ENCODE measurements at regions not wholly inside any gene's neighbourhood (a gene's known extent, or its start where the extent isn't known, plus 50 kb on each side); places are given as distances from the start of the nearest gene placed in this dataset.
"Not testable (repeated sequence)": the region's sequence is repeated elsewhere in the genome, so short reads cannot be mapped to it uniquely, and the experiment has no call there.

DNA sequence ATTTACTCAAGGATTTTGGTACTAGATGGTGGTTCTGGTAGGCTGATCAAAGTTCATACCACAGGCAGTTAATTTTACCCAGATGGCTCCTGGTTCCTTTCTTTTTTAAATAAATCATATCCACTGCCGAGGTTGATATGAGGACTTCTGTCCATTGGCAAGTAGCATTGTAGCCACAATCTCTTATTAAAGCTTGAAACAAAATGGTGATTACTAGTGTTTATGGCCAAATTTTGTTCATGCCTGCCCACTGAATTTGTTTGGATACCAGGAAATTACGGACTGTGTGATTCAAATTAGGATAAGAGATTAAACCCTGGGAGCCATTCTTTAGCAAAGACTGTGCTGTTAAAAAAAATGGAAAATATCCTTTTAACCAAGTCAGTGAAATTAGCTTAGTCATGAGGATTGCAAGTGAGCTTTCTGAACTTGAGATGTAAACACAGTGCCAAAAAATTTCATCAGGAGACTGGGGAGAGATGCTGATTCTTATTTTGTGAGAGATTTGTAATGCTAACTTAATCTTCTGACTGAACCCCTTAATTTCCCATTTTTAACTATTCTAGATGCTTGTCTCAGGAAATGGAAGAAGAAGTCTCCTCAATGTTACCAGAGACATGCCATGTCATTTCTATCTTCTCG is 893.5 kb upstream of the ADAMTS5 start:
- H3K4me3 Mint-ChIP-seq; POLR2A ChIA-PET; CTCF ChIA-PET; ATAC-seq; H3K36me3 Mint-ChIP-seq; DNase-seq (ENCODE audit: low spot score); H3K27me3 Mint-ChIP-seq (ENCODE audit: low read depth); H3K27ac Mint-ChIP-seq: not testable (repeated sequence)
- peaks cover 13% of the 10 kb centered on the region; the same call in 1 of the 2 replicates for H3K9me3 Mint-ChIP-seq
- H3K4me1 Mint-ChIP-seq: peaks cover 10% of the 10 kb centered on the region

- H3K27ac Mint-ChIP-seq; CTCF ChIA-PET; H3K36me3 Mint-ChIP-seq; H3K4me3 Mint-ChIP-seq; DNase-seq (ENCODE audit: low spot score); POLR2A ChIA-PET; ATAC-seq; H3K27me3 Mint-ChIP-seq (ENCODE audit: low read depth): not testable (repeated sequence)
- Mint-ChIP-seq H3K9me3 (peaks cover 16% of the 10 kb centered on the region), H3K4me1 (peaks cover 10% of the 10 kb centered on the region)
Measured at GRCh38 chr21:27858053-27858825, 891.4 kb upstream of the ADAMTS5 start.

DNA sequence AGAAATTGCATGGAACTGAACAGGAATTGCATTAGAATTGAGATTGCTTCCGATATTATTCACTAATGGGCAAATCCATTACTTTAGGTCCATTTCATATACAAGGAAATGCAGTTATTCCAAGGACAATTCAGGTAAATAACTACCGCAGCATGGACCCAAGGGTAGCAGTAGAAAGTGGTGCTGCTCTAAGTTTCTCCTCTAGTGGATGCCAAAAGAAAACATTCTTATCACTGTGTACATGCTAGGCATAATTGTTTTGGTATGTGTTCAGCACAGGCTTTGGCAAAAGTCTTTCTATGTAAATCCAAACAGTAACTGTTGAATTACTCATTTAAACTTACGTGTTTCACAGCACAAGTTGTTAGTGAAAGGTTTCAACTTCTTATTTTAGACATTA is 890.1 kb upstream of the ADAMTS5 start:
- H3K27ac Mint-ChIP-seq; POLR2A ChIA-PET; H3K27me3 Mint-ChIP-seq (ENCODE audit: low read depth); DNase-seq (ENCODE audit: low spot score); H3K4me3 Mint-ChIP-seq; CTCF ChIA-PET; ATAC-seq; H3K9me3 Mint-ChIP-seq; H3K36me3 Mint-ChIP-seq: not testable (repeated sequence)
- peaks cover 10% of the 10 kb centered on the region for H3K4me1 Mint-ChIP-seq

DNA sequence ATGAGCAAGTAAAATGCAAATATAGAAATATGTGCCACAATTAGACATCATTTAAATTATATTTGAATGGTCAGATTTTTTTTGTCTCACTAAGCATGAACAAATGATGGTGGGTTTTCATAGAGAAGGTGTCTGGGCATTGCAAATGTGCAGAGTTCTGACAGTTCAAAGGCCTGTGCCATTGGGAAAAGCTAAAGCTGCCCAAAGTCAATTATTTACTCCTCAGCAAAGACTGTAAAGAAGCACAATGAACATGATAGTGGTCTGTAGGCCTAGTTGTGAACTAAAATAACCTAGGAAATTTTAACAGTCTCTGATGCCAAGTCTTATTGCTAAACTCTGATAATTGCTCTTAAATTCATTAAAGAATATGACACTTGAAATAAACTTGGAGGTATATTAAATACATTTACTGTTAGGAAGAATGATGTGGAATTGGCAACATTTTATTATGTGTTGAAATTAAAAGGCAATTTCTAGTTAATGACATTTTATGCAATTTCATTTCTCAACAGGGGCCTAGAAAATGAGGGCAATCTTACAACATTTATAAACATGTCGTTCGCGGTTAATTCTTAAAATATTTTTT is 874.3 kb upstream of the ADAMTS5 start:
- no peak overlapping the region for H3K27ac Mint-ChIP-seq
- H3K4me1 Mint-ChIP-seq: no peaks in the 10 kb centered on the region
- no peaks in the 10 kb centered on the region; the same call in 1 of the 2 replicates for H3K36me3 Mint-ChIP-seq
- no peak overlapping the region for H3K4me3 Mint-ChIP-seq
- ChIA-PET CTCF (no interaction called here), POLR2A (no interaction called here)
- H3K9me3 Mint-ChIP-seq: peaks cover 14% of the 10 kb centered on the region
- TF ChIP-seq JUN (CRISPR knock-in tag; IDR thresholded peaks at IDR 0.05): no peak
- no peak for DNase-seq (ENCODE audit: low spot score)
- ATAC-seq: no peak
- H3K27me3 Mint-ChIP-seq (ENCODE audit: low read depth): no peaks in the 10 kb centered on the region

DNA sequence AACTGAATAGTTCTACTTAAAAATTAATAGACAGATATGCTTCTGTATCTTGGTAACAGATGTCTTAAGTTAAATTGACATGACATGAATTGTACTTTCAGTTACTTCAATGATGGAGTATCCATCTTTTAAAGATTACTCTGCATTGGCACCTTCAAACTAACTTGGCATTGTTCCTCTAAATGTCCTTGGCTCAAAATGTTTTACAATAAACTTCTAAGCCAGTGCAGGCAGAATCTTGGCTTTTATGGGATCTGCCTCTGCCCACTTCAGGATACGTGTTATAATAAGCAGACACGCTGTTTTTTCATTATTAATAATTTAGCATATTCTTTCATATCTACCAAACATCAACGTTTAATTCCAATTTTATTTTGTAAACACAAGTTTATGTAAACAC is 873.4 kb upstream of the ADAMTS5 start:
- ATAC-seq (no peak), DNase-seq (ENCODE audit: low spot score) (no peak)
- CTCF ChIA-PET: no interaction called here
- H3K27me3 Mint-ChIP-seq (ENCODE audit: low read depth): no peaks in the 10 kb centered on the region
- H3K4me3 Mint-ChIP-seq: no peak overlapping the region
- H3K27ac Mint-ChIP-seq: no peak overlapping the region
- H3K9me3 Mint-ChIP-seq: peaks cover 13% of the 10 kb centered on the region
- H3K36me3 Mint-ChIP-seq: no peaks in the 10 kb centered on the region; the same call in 1 of the 2 replicates
- POLR2A ChIA-PET: no interaction called here
- TF ChIP-seq, protein P1, sequence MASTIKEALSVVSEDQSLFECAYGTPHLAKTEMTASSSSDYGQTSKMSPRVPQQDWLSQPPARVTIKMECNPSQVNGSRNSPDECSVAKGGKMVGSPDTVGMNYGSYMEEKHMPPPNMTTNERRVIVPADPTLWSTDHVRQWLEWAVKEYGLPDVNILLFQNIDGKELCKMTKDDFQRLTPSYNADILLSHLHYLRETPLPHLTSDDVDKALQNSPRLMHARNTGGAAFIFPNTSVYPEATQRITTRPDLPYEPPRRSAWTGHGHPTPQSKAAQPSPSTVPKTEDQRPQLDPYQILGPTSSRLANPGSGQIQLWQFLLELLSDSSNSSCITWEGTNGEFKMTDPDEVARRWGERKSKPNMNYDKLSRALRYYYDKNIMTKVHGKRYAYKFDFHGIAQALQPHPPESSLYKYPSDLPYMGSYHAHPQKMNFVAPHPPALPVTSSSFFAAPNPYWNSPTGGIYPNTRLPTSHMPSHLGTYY (CRISPR knock-in tag; IDR thresholded peaks at IDR 0.05): no peak
- TF ChIP-seq JAZF1 (CRISPR knock-in tag; IDR thresholded peaks at IDR 0.05): no peak
- TF ChIP-seq, protein P2, sequence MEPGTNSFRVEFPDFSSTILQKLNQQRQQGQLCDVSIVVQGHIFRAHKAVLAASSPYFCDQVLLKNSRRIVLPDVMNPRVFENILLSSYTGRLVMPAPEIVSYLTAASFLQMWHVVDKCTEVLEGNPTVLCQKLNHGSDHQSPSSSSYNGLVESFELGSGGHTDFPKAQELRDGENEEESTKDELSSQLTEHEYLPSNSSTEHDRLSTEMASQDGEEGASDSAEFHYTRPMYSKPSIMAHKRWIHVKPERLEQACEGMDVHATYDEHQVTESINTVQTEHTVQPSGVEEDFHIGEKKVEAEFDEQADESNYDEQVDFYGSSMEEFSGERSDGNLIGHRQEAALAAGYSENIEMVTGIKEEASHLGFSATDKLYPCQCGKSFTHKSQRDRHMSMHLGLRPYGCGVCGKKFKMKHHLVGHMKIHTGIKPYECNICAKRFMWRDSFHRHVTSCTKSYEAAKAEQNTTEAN (CRISPR knock-in tag; IDR thresholded peaks at IDR 0.05): no peak
- no peak for TF ChIP-seq HMGXB4 (CRISPR knock-in tag; IDR thresholded peaks at IDR 0.05)
- TF ChIP-seq OVOL2 (CRISPR knock-in tag; IDR thresholded peaks at IDR 0.05; ENCODE audit: borderline replicate concordance): no peak
- TF ChIP-seq KAT7 (CRISPR knock-in tag; IDR thresholded peaks at IDR 0.05; ENCODE audit: borderline replicate concordance): no peak
- TF ChIP-seq ESRRA (CRISPR knock-in tag; IDR thresholded peaks at IDR 0.05; ENCODE audit: borderline replicate concordance): no peak
- TF ChIP-seq HMGA2 (CRISPR knock-in tag; IDR thresholded peaks at IDR 0.05): no peak
- TF ChIP-seq ATF6 (CRISPR knock-in tag; IDR thresholded peaks at IDR 0.05): no peak
- TF ChIP-seq PRRX2 (CRISPR knock-in tag; IDR thresholded peaks at IDR 0.05): no peak
- TF ChIP-seq TEAD1 (CRISPR knock-in tag; IDR thresholded peaks at IDR 0.05): no peak
- TF ChIP-seq, protein P3, sequence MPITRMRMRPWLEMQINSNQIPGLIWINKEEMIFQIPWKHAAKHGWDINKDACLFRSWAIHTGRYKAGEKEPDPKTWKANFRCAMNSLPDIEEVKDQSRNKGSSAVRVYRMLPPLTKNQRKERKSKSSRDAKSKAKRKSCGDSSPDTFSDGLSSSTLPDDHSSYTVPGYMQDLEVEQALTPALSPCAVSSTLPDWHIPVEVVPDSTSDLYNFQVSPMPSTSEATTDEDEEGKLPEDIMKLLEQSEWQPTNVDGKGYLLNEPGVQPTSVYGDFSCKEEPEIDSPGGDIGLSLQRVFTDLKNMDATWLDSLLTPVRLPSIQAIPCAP (CRISPR knock-in tag; IDR thresholded peaks at IDR 0.05): no peak
- no peaks in the 10 kb centered on the region for H3K4me1 Mint-ChIP-seq
